ENCODE measurements at regions not wholly inside any gene's neighbourhood (a gene's known extent, or its start where the extent isn't known, plus 50 kb on each side); places are given as distances from the start of the nearest gene placed in this dataset.

DNA sequence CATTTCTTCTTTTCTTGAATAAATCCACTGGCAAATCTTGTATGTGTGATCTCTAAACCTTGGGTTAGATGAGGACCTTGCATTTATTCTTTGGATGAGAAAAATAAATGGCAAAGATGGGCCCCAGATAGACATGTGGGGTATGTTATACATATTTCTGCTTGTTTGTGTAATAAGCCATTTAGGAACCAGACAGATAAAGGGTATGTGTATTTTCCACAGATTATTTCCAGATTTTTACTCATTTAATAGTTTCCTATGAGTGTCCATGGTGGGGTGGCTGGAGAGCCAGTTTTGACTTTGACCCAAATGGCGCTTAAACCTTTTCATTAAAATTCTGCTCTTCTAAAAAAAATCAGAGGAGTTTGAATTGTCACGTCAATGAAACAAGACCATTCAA is 102.8 kb downstream of the MYCN start:
- TF ChIP-seq, protein P1, sequence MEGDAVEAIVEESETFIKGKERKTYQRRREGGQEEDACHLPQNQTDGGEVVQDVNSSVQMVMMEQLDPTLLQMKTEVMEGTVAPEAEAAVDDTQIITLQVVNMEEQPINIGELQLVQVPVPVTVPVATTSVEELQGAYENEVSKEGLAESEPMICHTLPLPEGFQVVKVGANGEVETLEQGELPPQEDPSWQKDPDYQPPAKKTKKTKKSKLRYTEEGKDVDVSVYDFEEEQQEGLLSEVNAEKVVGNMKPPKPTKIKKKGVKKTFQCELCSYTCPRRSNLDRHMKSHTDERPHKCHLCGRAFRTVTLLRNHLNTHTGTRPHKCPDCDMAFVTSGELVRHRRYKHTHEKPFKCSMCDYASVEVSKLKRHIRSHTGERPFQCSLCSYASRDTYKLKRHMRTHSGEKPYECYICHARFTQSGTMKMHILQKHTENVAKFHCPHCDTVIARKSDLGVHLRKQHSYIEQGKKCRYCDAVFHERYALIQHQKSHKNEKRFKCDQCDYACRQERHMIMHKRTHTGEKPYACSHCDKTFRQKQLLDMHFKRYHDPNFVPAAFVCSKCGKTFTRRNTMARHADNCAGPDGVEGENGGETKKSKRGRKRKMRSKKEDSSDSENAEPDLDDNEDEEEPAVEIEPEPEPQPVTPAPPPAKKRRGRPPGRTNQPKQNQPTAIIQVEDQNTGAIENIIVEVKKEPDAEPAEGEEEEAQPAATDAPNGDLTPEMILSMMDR (IDR thresholded peaks at IDR 0.05; ENCODE audit: control extremely low read depth, extremely low read depth, low read depth, missing control alignments) = no peak
- ChIA-PET CTCF (no interaction called here), POLR2A (no interaction called here)
- DNase-seq (ENCODE audit: extremely low spot score) = no peak

DNA sequence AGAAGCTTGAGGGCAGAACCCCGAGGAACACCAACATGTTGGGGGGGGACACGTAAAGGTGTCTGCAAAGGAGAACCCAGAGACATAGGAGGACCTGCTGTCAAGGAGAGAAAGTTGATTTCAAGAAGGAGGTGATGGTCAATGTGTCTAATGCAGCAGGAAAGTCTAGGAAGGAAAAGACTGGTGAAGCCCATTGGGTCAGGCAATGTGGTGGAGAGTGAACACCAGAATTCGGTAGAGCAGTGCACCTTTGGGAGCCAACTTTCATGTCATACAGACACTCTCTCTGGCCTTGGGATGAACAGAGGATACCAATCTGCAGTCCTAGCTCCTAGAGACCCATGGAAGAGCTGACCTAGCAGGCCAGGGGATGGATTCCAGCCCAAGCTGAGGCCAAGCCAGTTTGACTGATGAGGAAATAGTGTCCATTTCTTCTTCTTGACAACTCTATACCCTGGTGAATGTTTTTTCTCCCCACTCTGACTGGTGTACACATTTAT is 101.9 kb downstream of the MYCN start:
- TF ChIP-seq, protein P1 (IDR thresholded peaks at IDR 0.05; ENCODE audit: control extremely low read depth, extremely low read depth, low read depth, missing control alignments) = no peak
- DNase-seq (ENCODE audit: extremely low spot score) = no peak
- CTCF ChIA-PET = no interaction called here
- POLR2A ChIA-PET = no interaction called here

DNA sequence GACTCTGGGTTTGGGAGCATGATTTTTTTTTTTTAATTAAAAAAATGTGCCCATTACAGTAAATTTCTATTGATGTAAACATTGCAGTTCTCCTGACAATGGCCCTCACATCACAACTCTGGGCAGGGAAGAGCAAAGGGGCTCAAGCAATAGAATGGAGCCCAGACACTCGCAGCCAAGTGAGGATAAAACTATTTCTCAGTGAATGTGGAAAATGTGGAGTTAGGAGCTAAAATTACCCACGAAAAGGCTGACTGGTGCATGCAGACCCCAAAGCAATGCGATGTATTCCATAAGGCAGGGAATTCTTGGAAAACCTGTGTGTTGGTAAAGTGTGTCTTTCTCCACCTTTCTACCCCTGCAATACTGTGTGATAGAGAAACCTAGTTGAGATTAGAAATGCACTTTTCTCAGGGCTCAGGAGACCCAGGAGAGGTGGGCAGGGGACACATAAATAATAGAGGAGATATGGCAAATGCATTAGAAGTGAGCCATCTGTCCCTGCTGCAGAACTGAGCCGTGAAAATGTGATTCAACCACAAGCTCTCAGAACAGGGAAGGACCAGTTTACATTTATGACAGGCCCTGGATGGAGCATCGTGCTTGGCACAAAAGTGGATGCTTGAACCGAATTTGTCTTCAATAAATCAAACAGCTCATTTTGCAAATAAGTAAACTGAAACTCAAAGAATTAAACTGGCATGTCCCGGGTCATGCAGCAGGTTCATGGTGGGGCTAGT is 100.1 kb downstream of the MYCN start:
- TF ChIP-seq, protein P1 (IDR thresholded peaks at IDR 0.05; ENCODE audit: control extremely low read depth, extremely low read depth, low read depth, missing control alignments) = no peak
- POLR2A ChIA-PET = no interaction called here
- CTCF ChIA-PET = no interaction called here
- no peak for DNase-seq (ENCODE audit: extremely low spot score)

DNA sequence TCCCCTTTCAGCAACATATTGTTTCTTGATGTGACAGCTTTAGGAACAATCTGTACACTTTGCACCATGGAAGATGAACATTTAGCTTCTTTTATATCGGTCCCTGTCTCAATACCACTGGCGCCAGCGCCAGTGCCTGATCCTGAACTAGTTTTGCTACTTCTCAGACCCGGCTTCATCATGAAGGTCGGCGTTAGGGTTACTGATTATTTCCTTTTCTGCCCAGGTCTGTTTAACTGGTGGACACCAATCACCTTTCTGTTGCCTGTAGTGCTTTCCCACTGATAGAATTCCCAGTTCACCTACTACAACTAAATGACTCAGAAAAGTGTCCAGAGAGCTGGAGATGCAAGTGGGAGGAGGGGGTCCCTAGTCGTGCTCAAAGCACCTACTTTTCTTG is 99.5 kb downstream of the MYCN start:
- TF ChIP-seq, protein P1 (IDR thresholded peaks at IDR 0.05; ENCODE audit: control extremely low read depth, extremely low read depth, low read depth, missing control alignments) = no peak
- CTCF ChIA-PET = no interaction called here
- DNase-seq (ENCODE audit: extremely low spot score) = no peak
- POLR2A ChIA-PET = no interaction called here

DNA sequence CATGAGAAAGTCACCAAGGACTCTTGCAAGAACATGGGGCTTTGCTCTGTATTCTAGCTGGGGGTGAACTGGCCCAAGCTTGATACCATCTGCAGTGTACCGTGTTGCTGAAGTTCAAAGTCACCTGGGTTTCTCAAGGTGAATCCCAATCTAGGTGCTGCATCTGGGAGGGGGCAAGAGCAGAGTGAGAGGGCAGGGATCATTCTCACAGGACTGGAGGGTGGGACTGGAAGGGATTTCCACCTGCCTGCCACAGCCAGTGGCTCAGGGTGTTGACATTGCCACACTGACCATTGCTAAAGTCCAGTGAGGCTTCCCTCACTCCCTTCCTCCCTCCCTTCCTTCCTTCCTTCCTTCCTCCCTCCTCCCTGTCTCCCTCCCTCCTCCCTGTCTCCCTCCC is 98.7 kb downstream of the MYCN start:
- ChIA-PET POLR2A (no interaction called here), CTCF (no interaction called here)
- TF ChIP-seq, protein P1 (IDR thresholded peaks at IDR 0.05; ENCODE audit: control extremely low read depth, extremely low read depth, low read depth, missing control alignments) = no peak

DNA sequence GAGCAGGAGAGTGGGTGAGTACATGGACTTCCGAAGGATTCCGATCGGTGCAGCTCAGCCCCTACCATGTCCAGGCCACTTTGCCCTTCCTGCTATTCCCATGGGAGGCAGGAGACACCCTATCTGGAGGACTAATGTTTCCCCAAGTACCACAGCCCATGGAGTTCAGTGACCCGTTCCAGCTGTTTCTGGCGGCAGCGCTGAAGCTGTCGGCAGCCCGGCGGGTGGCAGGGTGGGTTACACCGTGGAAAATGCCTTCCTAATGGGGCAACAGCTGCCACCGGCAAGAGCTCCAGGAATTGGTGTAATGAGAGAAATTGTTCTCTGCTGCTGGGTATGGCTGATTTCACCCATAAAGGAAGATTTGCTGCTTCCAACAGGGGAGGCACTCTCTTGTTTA is 98.3 kb downstream of the MYCN start:
- POLR2A ChIA-PET = no interaction called here
- no peak for DNase-seq (ENCODE audit: extremely low spot score)
- CTCF ChIA-PET = interaction anchor here (1.0 kb wide), 1 partner anchor 9 kb away, joined by 3 read pairs; no protein-coding TSS in a partner anchor
- TF ChIP-seq, protein P1 (IDR thresholded peaks at IDR 0.05; ENCODE audit: control extremely low read depth, extremely low read depth, low read depth, missing control alignments) = no peak

More for the DNA sequence above, 98.7 kb downstream of the MYCN start:
- DNase-seq (ENCODE audit: extremely low spot score) = no peak

Data from GM10248 (cell line).